Activated CD4-positive, alpha-beta T cell treated with anti-CD3 and anti-CD28 coated beads, Interleukin-2, amount 10 ng/mL, durations not matched to agents 7 days and 5 days (primary cell): ENCODE measurements at regions not wholly inside any gene's neighbourhood (a gene's known extent, or its start where the extent isn't known, plus 50 kb on each side); places are given as distances from the start of the nearest gene placed in this dataset.

Experiments used
- CTCF ChIA-PET: fragments of 350-600 bp; sonication (Branson Sonifier 250); formaldehyde crosslinking; loops from one replicate; lab custom pipeline; 2021; ENCODE audit warnings: antibody characterized with exemption; lab: Charles Lee
- POLR2A ChIA-PET: fragments of 350-600 bp; sonication (Branson Sonifier 250); formaldehyde crosslinking; loops from one replicate; lab custom pipeline; 2021; ENCODE audit warnings: antibody characterized with exemption; lab: Charles Lee
- DNase-seq: peaks from one replicate; pipeline ENCODE4 v3.0.0-alpha.2; 2020
- H3K27ac Mint-ChIP-seq: one replicate; pipeline ENCODE4 v1.8.0; 2021; ENCODE audit warnings: mild to moderate bottlenecking, moderate library complexity, mixed read lengths
- H3K27me3 Mint-ChIP-seq: one replicate; pipeline ENCODE4 v1.8.0; 2021; ENCODE audit warnings: mixed read lengths
- H3K36me3 Mint-ChIP-seq: one replicate; pipeline ENCODE4 v1.8.0; 2021; ENCODE audit warnings: low read depth, mixed read lengths
- H3K4me1 Mint-ChIP-seq: one replicate; pipeline ENCODE4 v1.8.0; 2021; ENCODE audit warnings: mixed read lengths
- H3K4me3 Mint-ChIP-seq: one replicate; pipeline ENCODE4 v1.8.0; 2021; ENCODE audit warnings: mild to moderate bottlenecking, moderate library complexity, mixed read lengths
- H3K9me3 Mint-ChIP-seq: one replicate; pipeline ENCODE4 v1.8.0; 2021; ENCODE audit warnings: mixed read lengths

GRCh38 chr4:26105337-26105736, 191.3 kb downstream of the SMIM20 start:
- POLR2A ChIA-PET = interaction anchor here (0.5 kb wide), 1 partner anchor 10 kb away, joined by 5 read pairs; no protein-coding TSS in a partner anchor
- H3K4me3 Mint-ChIP-seq = no peak overlapping the region
- peaks cover 4% of the 10 kb centered on the region for H3K27me3 Mint-ChIP-seq
- CTCF ChIA-PET = interaction anchor here (0.6 kb wide), 1 partner anchor 206 kb away, joined by 3 read pairs; no protein-coding TSS in a partner anchor
- H3K27ac Mint-ChIP-seq = no peak overlapping the region
- peaks cover 3% of the 10 kb centered on the region for H3K36me3 Mint-ChIP-seq
- H3K4me1 Mint-ChIP-seq = peaks cover 6% of the 10 kb centered on the region
- peaks cover 14% of the 10 kb centered on the region for H3K9me3 Mint-ChIP-seq
- DNase-seq = no peak

GRCh38 chr4:26105815-26106699, 192.0 kb downstream of the SMIM20 start:
- peaks cover 5% of the 10 kb centered on the region for H3K27me3 Mint-ChIP-seq
- ChIA-PET POLR2A (interaction anchor here (0.5 kb wide), 1 partner anchor 9 kb away, joined by 5 read pairs; no protein-coding TSS in a partner anchor), CTCF (interaction anchor here (0.8 to 1.6 kb wide), 3 partner anchors 14 to 47 kb away, joined by 3 to 6 read pairs (median 3); no protein-coding TSS in a partner anchor)
- no peak overlapping the region for H3K27ac Mint-ChIP-seq
- H3K4me1 Mint-ChIP-seq = peaks cover 6% of the 10 kb centered on the region
- H3K4me3 Mint-ChIP-seq = no peak overlapping the region
- peaks cover 3% of the 10 kb centered on the region for H3K36me3 Mint-ChIP-seq
- peaks cover 16% of the 10 kb centered on the region for H3K9me3 Mint-ChIP-seq
- DNase-seq = no peak

- H3K9me3 Mint-ChIP-seq = peaks cover 22% of the 10 kb centered on the region
- H3K36me3 Mint-ChIP-seq = peaks cover 7% of the 10 kb centered on the region
- no peak for DNase-seq
- H3K27ac Mint-ChIP-seq = no peak overlapping the region
- CTCF ChIA-PET = interaction anchor here (0.8 to 1.6 kb wide), 3 partner anchors 13 to 46 kb away, joined by 3 to 6 read pairs (median 3); no protein-coding TSS in a partner anchor
- H3K4me1 Mint-ChIP-seq = peaks cover 6% of the 10 kb centered on the region
- no peak overlapping the region for H3K4me3 Mint-ChIP-seq
- H3K27me3 Mint-ChIP-seq = peaks cover 10% of the 10 kb centered on the region
- POLR2A ChIA-PET = no interaction called here
These were observed 192.8 kb downstream of the SMIM20 start for GRCh38 chr4:26106776-26107175.

GRCh38 chr4:26108054-26108453, 194.0 kb downstream of the SMIM20 start:
- H3K4me3 Mint-ChIP-seq = no peak overlapping the region
- CTCF ChIA-PET = interaction anchor here (0.6 to 1.4 kb wide), 6 partner anchors 14 to 31 kb away, joined by 3 to 8 read pairs (median 3); no protein-coding TSS in a partner anchor
- H3K4me1 Mint-ChIP-seq = peaks cover 6% of the 10 kb centered on the region
- no peak for DNase-seq
- H3K9me3 Mint-ChIP-seq = peaks cover 25% of the 10 kb centered on the region
- POLR2A ChIA-PET = no interaction called here
- peaks cover 9% of the 10 kb centered on the region for H3K36me3 Mint-ChIP-seq
- no peak overlapping the region for H3K27ac Mint-ChIP-seq
- H3K27me3 Mint-ChIP-seq = peaks cover 10% of the 10 kb centered on the region

- POLR2A ChIA-PET = no interaction called here
- Mint-ChIP-seq H3K9me3 (peaks cover 31% of the 10 kb centered on the region), H3K4me3 (no peak overlapping the region), H3K36me3 (peaks cover 9% of the 10 kb centered on the region), H3K27me3 (peaks cover 10% of the 10 kb centered on the region), H3K27ac (no peak overlapping the region), H3K4me1 (no peaks in the 10 kb centered on the region)
- CTCF ChIA-PET = interaction anchor here (1.0 to 3.5 kb wide), 7 partner anchors 9 to 47 kb away, joined by 3 to 12 read pairs (median 5); no protein-coding TSS in a partner anchor
- DNase-seq = no peak
These were observed 196.5 kb downstream of the SMIM20 start for GRCh38 chr4:26110493-26110892.

GRCh38 chr4:26113339-26113940, 199.4 kb downstream of the SMIM20 start:
- Mint-ChIP-seq H3K36me3 (peaks cover 10% of the 10 kb centered on the region), H3K9me3 (peaks cover 36% of the 10 kb centered on the region), H3K4me1 (no peaks in the 10 kb centered on the region), H3K27me3 (peaks cover 8% of the 10 kb centered on the region), H3K27ac (no peak overlapping the region), H3K4me3 (no peak overlapping the region)
- CTCF ChIA-PET = interaction anchor here (0.8 kb wide), 1 partner anchor 45 kb away, joined by 3 read pairs; no protein-coding TSS in a partner anchor
- POLR2A ChIA-PET = no interaction called here
- no peak for DNase-seq

- Mint-ChIP-seq H3K27me3 (peaks cover 15% of the 10 kb centered on the region), H3K36me3 (peaks cover 7% of the 10 kb centered on the region), H3K4me3 (no peak overlapping the region), H3K27ac (no peak overlapping the region), H3K9me3 (peaks cover 31% of the 10 kb centered on the region), H3K4me1 (no peaks in the 10 kb centered on the region)
- CTCF ChIA-PET = interaction anchor here (1.0 to 1.7 kb wide), 2 partner anchors 12 to 16 kb away, joined by 3 to 8 read pairs; no protein-coding TSS in a partner anchor
- no peak for DNase-seq
- POLR2A ChIA-PET = no interaction called here
These were observed 202.0 kb downstream of the SMIM20 start for GRCh38 chr4:26116057-26116456.

- Mint-ChIP-seq H3K36me3 (peaks cover 2% of the 10 kb centered on the region), H3K27me3 (peaks cover 13% of the 10 kb centered on the region), H3K4me3 (no peak overlapping the region), H3K27ac (no peak overlapping the region), H3K9me3 (peaks cover 19% of the 10 kb centered on the region), H3K4me1 (no peaks in the 10 kb centered on the region)
- CTCF ChIA-PET = interaction anchor here (0.6 to 1.9 kb wide), 5 partner anchors 9 to 199 kb away, joined by 3 to 7 read pairs (median 4); no protein-coding TSS in a partner anchor
- POLR2A ChIA-PET = no interaction called here
- no peak for DNase-seq
These were observed 200.6 kb upstream of the RBPJ start for GRCh38 chr4:26120098-26120825.

- CTCF ChIA-PET = no interaction called here
These were observed 198.1 kb upstream of the RBPJ start for GRCh38 chr4:26122690-26123089.

GRCh38 chr4:26124753-26125321, 196.0 kb upstream of the RBPJ start:
- CTCF ChIA-PET = interaction anchor here (0.8 to 1.2 kb wide), 2 partner anchors 14 to 33 kb away, joined by 3 read pairs; no protein-coding TSS in a partner anchor
- no peak overlapping the region for H3K27ac Mint-ChIP-seq
- POLR2A ChIA-PET = no interaction called here

More at GRCh38 chr4:26122690-26123089, 198.1 kb upstream of the RBPJ start:
- H3K9me3 Mint-ChIP-seq = peaks cover 21% of the 10 kb centered on the region
- peaks cover 4% of the 10 kb centered on the region for H3K4me1 Mint-ChIP-seq
- POLR2A ChIA-PET = no interaction called here
- H3K4me3 Mint-ChIP-seq = no peak overlapping the region
- DNase-seq = no peak
- H3K27ac Mint-ChIP-seq = no peak overlapping the region
- peaks cover 13% of the 10 kb centered on the region for H3K27me3 Mint-ChIP-seq
- H3K36me3 Mint-ChIP-seq = no peaks in the 10 kb centered on the region

GRCh38 chr4:26126143-26126718, 194.6 kb upstream of the RBPJ start:
- peaks cover 31% of the 10 kb centered on the region for H3K9me3 Mint-ChIP-seq
- DNase-seq = no peak
- ChIA-PET CTCF (interaction anchor here (1.7 kb wide), 1 partner anchor 78 kb away, joined by 3 read pairs; no protein-coding TSS in a partner anchor), POLR2A (no interaction called here)
- H3K36me3 Mint-ChIP-seq = peaks cover 1% of the 10 kb centered on the region
- H3K27ac Mint-ChIP-seq = no peak overlapping the region
- H3K4me3 Mint-ChIP-seq = no peak overlapping the region
- H3K4me1 Mint-ChIP-seq = peaks cover 17% of the 10 kb centered on the region
- peaks cover 3% of the 10 kb centered on the region for H3K27me3 Mint-ChIP-seq

More at GRCh38 chr4:26124753-26125321, 196.0 kb upstream of the RBPJ start:
- Mint-ChIP-seq H3K36me3 (peaks cover 1% of the 10 kb centered on the region), H3K4me1 (peaks cover 4% of the 10 kb centered on the region), H3K4me3 (no peak overlapping the region), H3K27me3 (peaks cover 8% of the 10 kb centered on the region), H3K9me3 (peaks cover 29% of the 10 kb centered on the region)
- no peak for DNase-seq
